HG03565 (cell line): ENCODE measurements at regions not wholly inside any gene's neighbourhood (a gene's known extent, or its start where the extent isn't known, plus 50 kb on each side); places are given as distances from the start of the nearest gene placed in this dataset.

ENCODE experiments used
- ATAC-seq: cut with Tn5 transposase; IDR thresholded peaks from one replicate; pipeline ENCODE4 v1.9.1; 2021; ENCODE audit warnings: mild to moderate bottlenecking, moderate library complexity; ENCODE audit not compliant: unreplicated experiment

- ATAC-seq = no peak
These were observed 1480.4 kb downstream of the BRD1 start for GRCh38 chr22:48347311-48347710.

- ATAC-seq = no peak
These were observed 1480.8 kb downstream of the BRD1 start for GRCh38 chr22:48346911-48347310.

- no peak for ATAC-seq
These were observed 1481.4 kb downstream of the BRD1 start for GRCh38 chr22:48346311-48346710.

GRCh38 chr22:48345631-48346030 is 1482.0 kb downstream of the BRD1 start:
- ATAC-seq = no peak

- no peak for ATAC-seq
These were observed 1484.2 kb downstream of the BRD1 start for GRCh38 chr22:48343461-48343860.

- no peak for ATAC-seq
These were observed 1484.9 kb downstream of the BRD1 start for GRCh38 chr22:48342732-48343131.

GRCh38 chr22:48342016-48342415 is 1485.7 kb downstream of the BRD1 start:
- no peak for ATAC-seq

GRCh38 chr22:48340727-48341709 is 1486.7 kb downstream of the BRD1 start:
- ATAC-seq = no peak

- no peak for ATAC-seq
These were observed 1487.5 kb downstream of the BRD1 start for GRCh38 chr22:48340191-48340590.

GRCh38 chr22:48338793-48339705 is 1488.6 kb downstream of the BRD1 start:
- no peak for ATAC-seq

GRCh38 chr22:48337957-48338792 is 1489.5 kb downstream of the BRD1 start:
- ATAC-seq = no peak

GRCh38 chr22:48336339-48337060 is 1491.2 kb downstream of the BRD1 start:
- ATAC-seq = no peak

- ATAC-seq = no peak
These were observed 1492.1 kb downstream of the BRD1 start for GRCh38 chr22:48335442-48336139.

- ATAC-seq = no peak
These were observed 1492.7 kb downstream of the BRD1 start for GRCh38 chr22:48334971-48335370.

GRCh38 chr22:48333816-48334735 is 1493.6 kb downstream of the BRD1 start:
- no peak for ATAC-seq

- no peak for ATAC-seq
These were observed 1494.3 kb downstream of the BRD1 start for GRCh38 chr22:48333323-48333763.

GRCh38 chr22:48332438-48333322 is 1495.0 kb downstream of the BRD1 start:
- ATAC-seq = no peak
